ENCODE measurements at regions not wholly inside any gene's neighbourhood (a gene's known extent, or its start where the extent isn't known, plus 50 kb on each side); places are given as distances from the start of the nearest gene placed in this dataset.

- TF ChIP-seq HMGXB4 (CRISPR knock-in tag; IDR thresholded peaks at IDR 0.05; ENCODE audit: borderline replicate concordance) (no peak), ZFP36 (IDR thresholded peaks at IDR 0.05; ENCODE audit: borderline replicate concordance, partially characterized antibody) (no peak)
Measured at GRCh38 chr2:120976501-120977307, 241.0 kb downstream of the GLI2 start (continued).

GRCh38 chr2:120977582-120978358 is 242.1 kb downstream of the GLI2 start:
- TF ChIP-seq POLR2A (IDR thresholded peaks at IDR 0.05; ENCODE audit: low read length) = no peak
- no peak for TF ChIP-seq MAFK (IDR thresholded peaks at IDR 0.05; ENCODE audit: partially characterized antibody)
- no peak for TF ChIP-seq SMC3 (IDR thresholded peaks at IDR 0.05)
- TF ChIP-seq ZFP36 (IDR thresholded peaks at IDR 0.05; ENCODE audit: borderline replicate concordance, partially characterized antibody) = no peak
- CTCF ChIA-PET = interaction anchor here (1.4 kb wide), 1 partner anchor 93 kb away, joined by 4 read pairs; no protein-coding TSS in a partner anchor

GRCh38 chr2:120978359-120979050 is 242.8 kb downstream of the GLI2 start:
- H3K4me3 ChIP-seq = no peak overlapping the region
- TF ChIP-seq REST (IDR thresholded peaks at IDR 0.05) = no peak
- TF ChIP-seq MAX (IDR thresholded peaks at IDR 0.05) = peak; percentile 60
- no peak for TF ChIP-seq SREBF2 (IDR thresholded peaks at IDR 0.05)
- TF ChIP-seq FOSB (CRISPR knock-in tag; IDR thresholded peaks at IDR 0.05) = no peak
- TF ChIP-seq TFCP2L1 (CRISPR knock-in tag; IDR thresholded peaks at IDR 0.05) = no peak
- TF ChIP-seq ZNF302 (CRISPR knock-in tag; IDR thresholded peaks at IDR 0.05) = no peak
- no peak for TF ChIP-seq FOSL2 (IDR thresholded peaks at IDR 0.05)
- peak; percentile 46; the same call in 1 of the 2 replicates for TF ChIP-seq FOSL2 (CRISPR knock-in tag; IDR thresholded peaks at IDR 0.05)
- TF ChIP-seq MAZ (IDR thresholded peaks at IDR 0.05; ENCODE audit: borderline replicate concordance, low read depth, low read length) = no peak
- no peak for TF ChIP-seq ZSCAN20 (CRISPR knock-in tag; IDR thresholded peaks at IDR 0.05)
- peak; percentile 69 to 83 for ATAC-seq
- H3K4me1 ChIP-seq = peaks cover 31% of the 10 kb centered on the region
- WGBS (ENCODE audit: missing lambda C conversion rate) = 73% methylated on average over 20 of the region's 20 CpGs
- no peak for FAIRE-seq
- H3K27ac ChIP-seq = peak overlapping the region; percentile 30 to 79; a peak in 4 of 6 replicates
- DNase-seq (ENCODE audit: low read depth in 1 of 2, low spot score in 1 of 2) = peak; percentile 29 to 74
- CTCF ChIA-PET = interaction anchor here (1.4 kb wide), 1 partner anchor 92 kb away, joined by 4 read pairs; no protein-coding TSS in a partner anchor
- POLR2A ChIA-PET = no interaction called here
- H3K9me3 ChIP-seq = no peaks in the 10 kb centered on the region
- peak overlapping the region; percentile 38; the same call in 1 of the 3 replicates for H3K4me2 ChIP-seq

More at GRCh38 chr2:120977582-120978358, 242.1 kb downstream of the GLI2 start:
- Histone ChIP-seq H3K4me2 (no peak overlapping the region), H3K4me1 (peaks cover 31% of the 10 kb centered on the region), H3K9me3 (no peaks in the 10 kb centered on the region), H3K4me3 (no peak overlapping the region), H3K27ac (peak overlapping the region; percentile 30 to 79; a peak in 4 of 6 replicates)
- WGBS (ENCODE audit: missing lambda C conversion rate) = 92% methylated on average over 24 of the region's 25 CpGs
- POLR2A ChIA-PET = no interaction called here
- DNase-seq (ENCODE audit: low read depth in 1 of 2, low spot score in 1 of 2) (no peak), FAIRE-seq (no peak), ATAC-seq (no peak; a peak in 2 of 6 replicates)
